ENCODE measurements at regions not wholly inside any gene's neighbourhood (a gene's known extent, or its start where the extent isn't known, plus 50 kb on each side); places are given as distances from the start of the nearest gene placed in this dataset.
"Not testable (repeated sequence)": the region's sequence is repeated elsewhere in the genome, so short reads cannot be mapped to it uniquely, and the experiment has no call there.

DNA sequence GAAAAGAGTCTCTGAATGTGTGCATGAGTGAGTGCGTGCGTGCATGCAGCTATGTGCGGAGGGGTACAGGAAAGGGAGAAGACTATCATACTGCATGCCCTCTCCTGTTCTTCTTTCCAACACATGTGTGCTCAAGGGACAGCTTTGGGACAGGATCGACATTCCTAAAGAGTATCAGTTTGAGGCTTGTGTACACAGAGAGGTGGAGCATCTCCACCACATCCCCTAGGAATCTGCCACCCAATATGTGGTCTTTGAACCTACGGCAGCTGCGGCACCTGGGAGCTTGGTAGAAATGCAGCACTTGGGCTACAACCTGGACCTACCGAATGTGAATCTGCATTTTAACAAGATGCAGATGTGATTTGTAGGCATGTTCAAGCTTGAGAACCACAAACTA, 132.3 kb upstream of the GLRA1 start:
- peaks cover 0 to 6% (median 0%) of the 10 kb centered on the region in 3 donors for H3K9me3 ChIP-seq
- no peaks in the 10 kb centered on the region for H3K4me1 ChIP-seq
- no peak for ATAC-seq
- H3K27me3 ChIP-seq = no peaks in the 10 kb centered on the region
- no peak overlapping the region for H3K4me3 ChIP-seq
- H3K27ac ChIP-seq = no peak overlapping the region
- no peaks in the 10 kb centered on the region for H3K36me3 ChIP-seq
- TF ChIP-seq EP300 (IDR thresholded peaks at IDR 0.05) (no peak), POLR2A (IDR thresholded peaks at IDR 0.05) (no peak), POLR2AphosphoS5 (IDR thresholded peaks at IDR 0.05) (no peak)
- TF ChIP-seq, protein P1, sequence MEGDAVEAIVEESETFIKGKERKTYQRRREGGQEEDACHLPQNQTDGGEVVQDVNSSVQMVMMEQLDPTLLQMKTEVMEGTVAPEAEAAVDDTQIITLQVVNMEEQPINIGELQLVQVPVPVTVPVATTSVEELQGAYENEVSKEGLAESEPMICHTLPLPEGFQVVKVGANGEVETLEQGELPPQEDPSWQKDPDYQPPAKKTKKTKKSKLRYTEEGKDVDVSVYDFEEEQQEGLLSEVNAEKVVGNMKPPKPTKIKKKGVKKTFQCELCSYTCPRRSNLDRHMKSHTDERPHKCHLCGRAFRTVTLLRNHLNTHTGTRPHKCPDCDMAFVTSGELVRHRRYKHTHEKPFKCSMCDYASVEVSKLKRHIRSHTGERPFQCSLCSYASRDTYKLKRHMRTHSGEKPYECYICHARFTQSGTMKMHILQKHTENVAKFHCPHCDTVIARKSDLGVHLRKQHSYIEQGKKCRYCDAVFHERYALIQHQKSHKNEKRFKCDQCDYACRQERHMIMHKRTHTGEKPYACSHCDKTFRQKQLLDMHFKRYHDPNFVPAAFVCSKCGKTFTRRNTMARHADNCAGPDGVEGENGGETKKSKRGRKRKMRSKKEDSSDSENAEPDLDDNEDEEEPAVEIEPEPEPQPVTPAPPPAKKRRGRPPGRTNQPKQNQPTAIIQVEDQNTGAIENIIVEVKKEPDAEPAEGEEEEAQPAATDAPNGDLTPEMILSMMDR (IDR thresholded peaks at IDR 0.05) = no peak
- 95 to 100% methylated on average over 4 to 6 of the region's 7 CpGs for WGBS, 2 donors (ENCODE audit: low coverage in 1 of 2)

DNA sequence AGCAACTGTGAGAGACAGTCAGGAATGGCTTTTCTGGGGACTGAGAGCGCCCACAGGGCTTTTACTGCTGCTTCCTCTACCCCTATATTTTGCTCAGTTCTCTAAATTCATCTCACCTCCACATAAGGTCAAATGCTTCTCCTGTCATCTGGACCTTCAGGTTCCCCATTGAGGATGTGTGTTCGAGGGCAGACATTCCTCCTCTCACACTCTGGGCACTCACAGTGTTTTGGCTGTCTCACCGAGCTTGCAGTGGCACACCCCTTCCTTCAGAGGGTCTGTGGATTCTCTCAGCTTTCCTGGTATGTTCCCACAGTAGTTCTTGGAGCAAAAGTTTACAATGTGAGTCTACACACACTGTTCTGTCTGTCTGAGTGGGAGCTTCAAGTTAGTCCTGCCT, 127.8 kb upstream of the GLRA1 start:
- ATAC-seq = no peak
- no peaks in the 10 kb centered on the region for H3K27me3 ChIP-seq
- 11 to 42% methylated on average over 1 to 3 of the region's 3 CpGs for WGBS, 2 donors (ENCODE audit: low coverage in 1 of 2)

DNA sequence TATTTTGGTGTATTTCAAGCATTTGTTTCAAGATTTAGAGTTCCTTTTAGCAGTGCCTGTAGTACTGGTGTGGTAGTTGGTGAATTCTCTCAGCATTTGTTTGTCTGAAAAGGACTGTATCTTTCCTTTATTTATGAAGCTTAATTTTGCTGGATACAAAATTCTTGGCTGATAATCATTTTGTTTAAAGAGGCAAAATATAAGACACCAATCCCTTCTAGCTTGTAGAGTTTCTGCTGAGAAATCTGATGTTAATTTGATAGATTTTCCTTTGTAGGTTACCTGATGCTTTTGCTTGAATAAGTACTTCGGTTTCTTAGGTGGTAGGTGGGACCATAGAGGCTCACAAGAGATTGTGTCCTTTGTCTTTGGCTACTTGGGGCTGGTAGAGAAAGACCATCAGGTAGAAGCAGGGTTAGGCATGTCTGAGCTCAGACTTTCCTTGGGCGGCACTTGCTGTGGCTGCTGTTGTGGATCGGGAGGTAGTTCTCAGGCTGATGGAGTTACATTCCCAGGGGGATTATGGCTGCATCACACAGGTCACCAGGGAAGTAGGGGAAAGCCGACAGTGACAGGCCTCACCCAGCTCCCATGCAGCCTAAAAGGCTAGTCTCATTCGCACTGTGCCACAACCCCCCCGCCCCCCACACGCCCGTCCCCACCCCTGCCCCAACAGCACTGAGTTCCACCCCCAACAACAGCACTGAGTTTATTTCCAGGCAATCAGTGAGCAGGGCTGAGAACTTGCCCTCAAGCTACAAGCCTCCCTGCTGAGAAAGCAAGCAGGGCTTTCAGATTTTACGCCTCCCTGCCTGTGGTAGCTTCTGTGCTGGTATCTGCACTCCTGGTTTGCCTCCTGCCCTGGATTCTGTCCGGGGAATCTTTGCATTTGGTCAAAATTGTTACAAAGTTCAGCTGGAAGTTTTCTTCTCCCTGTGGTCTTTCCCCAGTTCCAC, 127.1 kb upstream of the GLRA1 start:
- H3K9me3 ChIP-seq = peaks cover 0 to 24% (median 0%) of the 10 kb centered on the region in 3 donors
- H3K36me3 ChIP-seq = no peaks in the 10 kb centered on the region
- H3K27ac ChIP-seq = no peak overlapping the region
- no peaks in the 10 kb centered on the region for H3K27me3 ChIP-seq
- no peak for TF ChIP-seq POLR2AphosphoS5 (IDR thresholded peaks at IDR 0.05)
- ATAC-seq = no peak
- H3K4me1 ChIP-seq = no peaks in the 10 kb centered on the region
- no peak overlapping the region for H3K4me3 ChIP-seq
- 31 to 90% methylated on average over 1 to 5 of the region's 10 CpGs for WGBS, 2 donors (ENCODE audit: low coverage in 1 of 2)

More for the DNA sequence above, 127.8 kb upstream of the GLRA1 start:
- Histone ChIP-seq H3K27ac (no peak overlapping the region), H3K9me3 (peaks cover 0 to 24% (median 0%) of the 10 kb centered on the region in 3 donors), H3K4me1 (no peaks in the 10 kb centered on the region), H3K36me3 (no peaks in the 10 kb centered on the region), H3K4me3 (no peak overlapping the region)
- no peak for TF ChIP-seq EP300 (IDR thresholded peaks at IDR 0.05)
- no peak for TF ChIP-seq POLR2A (IDR thresholded peaks at IDR 0.05)
- TF ChIP-seq POLR2AphosphoS5 (IDR thresholded peaks at IDR 0.05) = no peak
- TF ChIP-seq, protein P1 (IDR thresholded peaks at IDR 0.05) = no peak

DNA sequence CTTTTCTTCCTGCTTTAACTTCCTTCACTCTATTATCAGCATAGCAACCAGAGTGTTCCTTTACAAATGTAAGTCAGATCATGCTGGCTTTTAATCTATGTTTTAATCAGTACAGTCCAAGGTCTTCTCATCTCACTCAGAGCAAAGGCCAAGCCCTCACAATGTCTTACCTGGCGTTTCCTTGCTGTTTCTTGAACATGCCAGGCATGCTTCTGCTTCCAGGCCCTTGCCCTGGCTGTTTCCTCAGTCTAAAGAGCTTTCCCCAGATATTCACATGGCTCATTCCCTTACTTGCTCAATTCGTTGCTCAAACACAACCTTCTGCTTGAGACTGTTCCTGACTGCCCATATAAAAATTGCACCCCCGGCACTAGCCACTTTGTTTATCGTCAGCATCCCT, 121.7 kb upstream of the GLRA1 start:
- no peak for ATAC-seq
- no peak for TF ChIP-seq POLR2A (IDR thresholded peaks at IDR 0.05)
- TF ChIP-seq, protein P1 (IDR thresholded peaks at IDR 0.05) = no peak
- TF ChIP-seq EP300 (IDR thresholded peaks at IDR 0.05) = no peak
- no peak for TF ChIP-seq POLR2AphosphoS5 (IDR thresholded peaks at IDR 0.05)
- 43 to 63% methylated on average over 4 of the region's 4 CpGs for WGBS, 2 donors (ENCODE audit: low coverage in 1 of 2)

DNA sequence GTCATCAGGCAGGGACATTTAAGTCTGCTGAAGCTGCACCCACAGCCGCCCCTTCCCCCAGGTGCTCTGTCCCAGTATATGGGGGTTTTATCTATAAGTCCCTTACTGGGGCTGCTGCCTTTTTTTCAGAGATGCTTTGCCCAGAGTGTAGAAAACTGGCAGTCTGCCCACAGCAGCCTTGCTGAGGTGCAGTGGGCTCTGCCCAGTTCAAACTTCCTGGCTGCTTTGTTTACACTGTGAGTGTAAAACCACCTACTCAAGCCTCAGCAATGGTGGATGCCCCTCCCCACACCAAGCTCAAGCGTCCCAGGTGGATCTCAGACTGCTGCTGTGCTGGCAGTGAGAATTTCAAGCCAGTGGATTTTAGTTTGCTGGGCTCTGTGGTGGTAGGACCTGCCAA, 114.2 kb upstream of the GLRA1 start:
- H3K4me1 ChIP-seq, H3K27me3 ChIP-seq, ATAC-seq, H3K36me3 ChIP-seq, H3K4me3 ChIP-seq, H3K27ac ChIP-seq: not testable (repeated sequence)
- WGBS, 2 donors (ENCODE audit: low coverage in 1 of 2) = 50% methylated on average over 2 of the region's 2 CpGs; no CpG with 5 or more reads in 1 of the 2 donors
- H3K9me3 ChIP-seq = peaks cover 0 to 11% (median 0%) of the 10 kb centered on the region in 3 donors

More for the DNA sequence above, 121.7 kb upstream of the GLRA1 start:
- Histone ChIP-seq H3K9me3 (peaks cover 0 to 20% (median 0%) of the 10 kb centered on the region in 3 donors), H3K4me1 (no peaks in the 10 kb centered on the region), H3K27ac (no peak overlapping the region), H3K27me3 (no peaks in the 10 kb centered on the region), H3K4me3 (no peak overlapping the region), H3K36me3 (no peaks in the 10 kb centered on the region)

DNA sequence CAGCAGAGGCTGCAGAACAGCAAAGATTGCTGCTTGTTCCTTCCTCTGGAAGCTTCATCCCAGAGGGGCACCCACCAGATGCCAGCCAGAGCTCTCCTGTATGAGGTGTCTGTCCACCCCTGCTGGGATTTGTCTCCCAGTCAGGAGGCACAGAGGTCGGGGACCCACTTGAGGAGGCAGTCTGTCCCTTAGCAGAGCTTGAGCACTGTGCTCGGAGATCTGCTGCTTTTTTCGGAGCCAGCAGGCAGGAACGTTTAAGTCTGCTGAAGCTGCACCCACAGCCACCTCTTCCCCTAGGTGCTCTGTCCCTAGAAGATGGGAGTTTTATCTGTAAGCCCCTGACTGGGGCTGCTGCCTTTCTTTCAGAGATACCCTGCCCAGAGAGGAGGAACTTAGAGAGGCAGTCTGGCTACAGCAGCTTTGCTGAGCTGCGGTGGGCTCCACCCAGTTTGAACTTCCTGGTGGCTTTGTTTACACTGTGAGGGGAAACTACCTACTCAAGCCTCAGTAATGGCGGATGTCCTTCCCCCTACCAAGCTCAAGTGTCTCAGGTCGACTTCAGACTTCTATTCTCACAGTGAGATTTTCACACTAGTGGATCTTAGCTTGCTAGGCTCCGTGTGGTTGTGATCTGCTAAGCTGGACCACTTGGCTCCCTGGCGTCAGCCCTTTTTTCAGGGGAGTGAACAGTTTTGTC, 101.8 kb upstream of the GLRA1 start:
- H3K4me1 ChIP-seq, H3K27me3 ChIP-seq, H3K36me3 ChIP-seq, ATAC-seq, H3K4me3 ChIP-seq, H3K27ac ChIP-seq: not testable (repeated sequence)
- 87 to 100% methylated on average over 1 to 6 of the region's 9 CpGs for WGBS, 2 donors (ENCODE audit: low coverage in 1 of 2)
- H3K9me3 ChIP-seq = peaks cover 0 to 11% (median 0%) of the 10 kb centered on the region in 3 donors

Data from gastroesophageal sphincter (tissue), 4 donors.